SK-N-SH (cell line): ENCODE measurements at regions not wholly inside any gene's neighbourhood (a gene's known extent, or its start where the extent isn't known, plus 50 kb on each side); places are given as distances from the start of the nearest gene placed in this dataset.

Experiments used
- CTCF ChIA-PET: fragments of 300-600, 350-600 bp; formaldehyde crosslinking; extraction: SDS; loops from one replicate; lab custom pipeline; 2021; lab: Yijun Ruan, JAX
- POLR2A ChIA-PET: fragments of 350-600 bp; sonication (Branson Sonifier 250); formaldehyde crosslinking; extraction: SDS; loops from one replicate; lab custom pipeline; 2020; ENCODE audit warnings: antibody characterized with exemption, inconsistent platforms; lab: Yijun Ruan, JAX
- DNase-seq: peaks from one replicate; pipeline ENCODE4 v3.0.0; 2012
- H2AFZ ChIP-seq: fragments of 200-600 bp; sonication (generic); 2 replicates; pipeline ENCODE4 v1.8.1; 2016; ENCODE audit warnings: antibody characterized with exemption, mild to moderate bottlenecking, low read depth
- H3F3A ChIP-seq: fragments of 200-600 bp; sonication (generic); replicated peaks from 2 replicates; pipeline ENCODE3; 2016; ENCODE audit warnings: antibody characterized with exemption, mild to moderate bottlenecking; ENCODE audit not compliant: insufficient read depth
- H3K27ac ChIP-seq, 2 experiments: fragments of 200-500 bp in 1 of 2; fragments of 200-600 bp in 1 of 2; sonication (Bioruptor generic) in 1 of 2; sonication (generic), shearing (Covaris generic) in 1 of 2; 2 replicates each; pipeline versions ENCODE4 v1.5.1 to v1.6.1; 2014 to 2016; ENCODE audit warnings: low read depth in 2 of 2, inconsistent platforms in 1 of 2, low read length in 1 of 2, mild to moderate bottlenecking in 1 of 2, mixed read lengths in 1 of 2
- H3K27me3 ChIP-seq: fragments of 200-600 bp; sonication (generic), shearing (Covaris generic); 2 replicates; pipeline ENCODE4 v1.6.1; 2016; ENCODE audit warnings: mixed run types; ENCODE audit not compliant: insufficient read depth
- H3K36me3 ChIP-seq, 2 experiments: fragments of 200-500 bp in 1 of 2; fragments of 200-600 bp in 1 of 2; sonication (Bioruptor generic) in 1 of 2; sonication (generic) in 1 of 2; replicated peaks in 1 of 2; 2 replicates each; pipeline versions ENCODE3 to v1.5.1; 2014 to 2016; ENCODE audit warnings: low read length in 1 of 2, mild to moderate bottlenecking in 1 of 2; ENCODE audit not compliant: insufficient read depth in 2 of 2, control insufficient read depth in 1 of 2
- H3K4me1 ChIP-seq, 2 experiments: fragments of 200-500 bp in 1 of 2; fragments of 200-600 bp in 1 of 2; sonication (Bioruptor generic) in 1 of 2; sonication (generic), shearing (Covaris generic) in 1 of 2; 2 replicates each; pipeline versions ENCODE4 v1.5.1 to v1.6.1; 2014 to 2016; ENCODE audit warnings: low read depth in 1 of 2, low read length in 1 of 2, mixed run types in 1 of 2; ENCODE audit not compliant: insufficient read depth in 2 of 2, control insufficient read depth in 1 of 2
- H3K4me2 ChIP-seq: fragments of 200-600 bp; sonication (generic), shearing (Covaris generic); 2 replicates; pipeline ENCODE4 v1.6.1; 2017; ENCODE audit warnings: mixed run types
- H3K4me3 ChIP-seq, 2 experiments: fragments of 200-500 bp in 1 of 2; fragments of 200-600 bp in 1 of 2; sonication (Bioruptor generic) in 1 of 2; sonication (generic), shearing (Covaris generic) in 1 of 2; 2 replicates each; pipeline versions ENCODE4 v1.5.1 to v1.8.1; 2014 to 2016; ENCODE audit warnings: low read depth in 2 of 2, inconsistent platforms in 1 of 2, low read length in 1 of 2, mild to moderate bottlenecking in 1 of 2, mixed read lengths in 1 of 2, moderate library complexity in 1 of 2
- H3K79me2 ChIP-seq: fragments of 200-600 bp; sonication (generic); 2 replicates; pipeline ENCODE4 v1.8.1; 2017; ENCODE audit warnings: mild to moderate bottlenecking; ENCODE audit not compliant: insufficient read depth
- H3K9ac ChIP-seq: fragments of 200-600 bp; sonication (generic); 2 replicates; pipeline ENCODE4 v1.6.1; 2017; ENCODE audit warnings: mixed run types
- H3K9me2 ChIP-seq: fragments of 200-600 bp; sonication (generic); 2 replicates; pipeline ENCODE4 v1.6.1; 2017; ENCODE audit warnings: mixed run types
- H3K9me3 ChIP-seq: fragments of 200-600 bp; sonication (generic); 2 replicates; pipeline ENCODE4 v1.6.1; 2017; ENCODE audit warnings: mixed run types, mild to moderate bottlenecking, moderate library complexity
- H4K20me1 ChIP-seq: fragments of 200-600 bp; sonication (generic); 2 replicates; pipeline ENCODE4 v1.6.1; 2017; ENCODE audit warnings: mild to moderate bottlenecking, mixed run types; ENCODE audit not compliant: insufficient read depth
- CHD2 ChIP-seq: fragments of 150-350 bp; IDR thresholded peaks from 2 replicates; pipeline ENCODE4 v1.6.1; 2018; ENCODE audit warnings: low read length; ENCODE audit not compliant: partially characterized antibody
- CTCF ChIP-seq: fragments of 200-600 bp; sonication (generic); IDR thresholded peaks from 2 replicates; pipeline ENCODE4 v1.6.1; 2017; ENCODE audit warnings: antibody characterized with exemption, mild to moderate bottlenecking, moderate library complexity
- ELF1 ChIP-seq: IDR thresholded peaks from 2 replicates; pipeline ENCODE4 v1.4.0; 2012
- EZH2phosphoT487 ChIP-seq: fragments of 200-600 bp; sonication (generic); IDR thresholded peaks from 2 replicates; pipeline ENCODE4 v1.6.1; 2017; ENCODE audit warnings: low read depth, mixed run types, mild to moderate bottlenecking, antibody characterized with exemption, moderate library complexity, borderline replicate concordance
- FOSL2 ChIP-seq: IDR thresholded peaks from 2 replicates; pipeline ENCODE4 v1.4.0; 2012; ENCODE audit warnings: low read depth, mild to moderate bottlenecking, moderate library complexity, borderline replicate concordance
- IRF3 ChIP-seq: fragments of 150-350 bp; IDR thresholded peaks from 2 replicates; pipeline ENCODE4 v1.6.1; 2016; ENCODE audit warnings: mild to moderate bottlenecking, low read depth, low read length
- JUND ChIP-seq: IDR thresholded peaks from 2 replicates; pipeline ENCODE4 v1.4.0; 2012
- MAX ChIP-seq: IDR thresholded peaks from 2 replicates; pipeline ENCODE4 v1.4.0; 2012; ENCODE audit warnings: low read depth
- MEF2A ChIP-seq: IDR thresholded peaks from 2 replicates; pipeline ENCODE4 v1.4.0; 2012; ENCODE audit warnings: low read depth, borderline replicate concordance
- MXI1 ChIP-seq: IDR thresholded peaks from 2 replicates; pipeline ENCODE4 v1.6.1; 2012; ENCODE audit warnings: mild to moderate bottlenecking, low read depth, low read length, improper control_type of control experiment
- NFIC ChIP-seq: IDR thresholded peaks from 2 replicates; pipeline ENCODE4 v1.4.0; 2012; ENCODE audit warnings: borderline replicate concordance
- NRF1 ChIP-seq: IDR thresholded peaks from 2 replicates; pipeline ENCODE4 v1.6.1; 2012; ENCODE audit warnings: low read depth, mild to moderate bottlenecking, low read length
- RAD21 ChIP-seq: IDR thresholded peaks from 2 replicates; pipeline ENCODE4 v1.6.1; 2012; ENCODE audit warnings: mild to moderate bottlenecking, low read length
- RCOR1 ChIP-seq: fragments of 150-350 bp; IDR thresholded peaks from 2 replicates; pipeline ENCODE4 v1.6.1; 2017; ENCODE audit warnings: antibody characterized with exemption, low read length
- TAF1 ChIP-seq: IDR thresholded peaks from 2 replicates; pipeline ENCODE4 v1.6.1; 2012; ENCODE audit warnings: low read depth, mild to moderate bottlenecking, low read length, moderate library complexity, borderline replicate concordance
- YY1 ChIP-seq: IDR thresholded peaks from 2 replicates; pipeline ENCODE4 v1.4.0; 2012; ENCODE audit warnings: low read depth, mild to moderate bottlenecking
- ZBTB33 ChIP-seq: IDR thresholded peaks from 2 replicates; pipeline ENCODE4 v1.4.0; 2012; ENCODE audit warnings: low read depth, borderline replicate concordance
- WGBS: methylation state at CpG from one replicate; pipeline ENCODE4 v1.1.6; 2017; ENCODE audit warnings: low lambda C conversion rate; 5-methylcytosine and 5-hydroxymethylcytosine counted together

- WGBS = 30% methylated on average over 1 of the region's 1 CpG
- DNase-seq = no peak
- no peaks in the 10 kb centered on the region for H4K20me1 ChIP-seq
- CTCF ChIA-PET = no interaction called here
- no peak overlapping the region for H3K4me3 ChIP-seq
- POLR2A ChIA-PET = no interaction called here
- H3K9ac ChIP-seq = no peak overlapping the region
- no peaks in the 10 kb centered on the region for H3K9me2 ChIP-seq
- no peaks in the 10 kb centered on the region for H3K36me3 ChIP-seq
- H2AFZ ChIP-seq = no peak overlapping the region
- no peaks in the 10 kb centered on the region for H3K27me3 ChIP-seq
- TF ChIP-seq TAF1 = no peak
- no peak for TF ChIP-seq MXI1
- TF ChIP-seq EZH2phosphoT487 = no peak
- no peak for TF ChIP-seq FOSL2
- TF ChIP-seq JUND = no peak
- TF ChIP-seq RAD21 = no peak
- no peak for TF ChIP-seq MAX
- no peak for TF ChIP-seq RCOR1
- TF ChIP-seq ZBTB33 = no peak
- no peak for TF ChIP-seq NFIC
- no peak for TF ChIP-seq YY1
- no peak for TF ChIP-seq NRF1
- TF ChIP-seq IRF3 = no peak
- TF ChIP-seq CTCF = no peak
- no peak for TF ChIP-seq ELF1
- TF ChIP-seq CHD2 = no peak
- TF ChIP-seq MEF2A = no peak
- H3K9me3 ChIP-seq = no peaks in the 10 kb centered on the region
- H3K27ac ChIP-seq = no peak overlapping the region
- H3K79me2 ChIP-seq = no peaks in the 10 kb centered on the region
- no peaks in the 10 kb centered on the region for H3K4me1 ChIP-seq
- no peaks in the 10 kb centered on the region for H3F3A ChIP-seq
- no peak overlapping the region for H3K4me2 ChIP-seq
These were observed 175.8 kb downstream of the CBLN2 start for GRCh38 chr18:72368308-72368707.
